ENCODE measurements at regions not wholly inside any gene's neighbourhood (a gene's known extent, or its start where the extent isn't known, plus 50 kb on each side); places are given as distances from the start of the nearest gene placed in this dataset.
"Not testable (repeated sequence)": the region's sequence is repeated elsewhere in the genome, so short reads cannot be mapped to it uniquely, and the experiment has no call there.

- Histone ChIP-seq H3K27me3 (ENCODE audit: control insufficient read depth, insufficient read depth, low read length) (0 out of 2 replicates have a peak, but pooled peaks cover 2% of the 10 kb centered on the region), H3K36me3 (ENCODE audit: control insufficient read depth, insufficient read depth, low read length) (no peaks in the 10 kb centered on the region), H3K4me3 (ENCODE audit: low read depth, low read length) (no peak overlapping the region)
- TF ChIP-seq CTCF (IDR thresholded peaks at IDR 0.05; ENCODE audit: insufficient read depth, low read depth, low read length), result no peak
- no peak for DNase-seq (ENCODE audit: low read depth)
- CTCF ChIA-PET, result no interaction called here
- POLR2A ChIA-PET, result no interaction called here
These were observed 428.0 kb downstream of the ZNF674 start for GRCh38 chrX:46117234-46117633.

- H3K36me3 ChIP-seq (ENCODE audit: control insufficient read depth, insufficient read depth, low read length); H3K4me3 ChIP-seq (ENCODE audit: low read depth, low read length); POLR2A ChIA-PET; H3K27me3 ChIP-seq (ENCODE audit: control insufficient read depth, insufficient read depth, low read length); DNase-seq (ENCODE audit: low read depth); CTCF ChIA-PET: not testable (repeated sequence)
These were observed 457.9 kb downstream of the ZNF674 start for GRCh38 chrX:46087310-46087709.

GRCh38 chrX:46080121-46080520 lies 465.1 kb downstream of the ZNF674 start:
- CTCF ChIA-PET, result not testable (repeated sequence)

GRCh38 chrX:46072791-46073190 lies 472.4 kb downstream of the ZNF674 start:
- CTCF ChIA-PET, result interaction anchor here (0.6 kb wide), 1 partner anchor 886 kb away, joined by 3 read pairs; no protein-coding TSS in a partner anchor
- no peaks in the 10 kb centered on the region for H3K27me3 ChIP-seq (ENCODE audit: control insufficient read depth, insufficient read depth, low read length)
- no peak overlapping the region for H3K4me3 ChIP-seq (ENCODE audit: low read depth, low read length)
- no peaks in the 10 kb centered on the region for H3K36me3 ChIP-seq (ENCODE audit: control insufficient read depth, insufficient read depth, low read length)
- no peak for DNase-seq (ENCODE audit: low read depth)
- POLR2A ChIA-PET, result no interaction called here
- no peak for TF ChIP-seq CTCF (IDR thresholded peaks at IDR 0.05; ENCODE audit: insufficient read depth, low read depth, low read length)

More at GRCh38 chrX:46080121-46080520, 465.1 kb downstream of the ZNF674 start:
- H3K36me3 ChIP-seq (ENCODE audit: control insufficient read depth, insufficient read depth, low read length); H3K27me3 ChIP-seq (ENCODE audit: control insufficient read depth, insufficient read depth, low read length); DNase-seq (ENCODE audit: low read depth); H3K4me3 ChIP-seq (ENCODE audit: low read depth, low read length); POLR2A ChIA-PET: not testable (repeated sequence)

- TF ChIP-seq CTCF (IDR thresholded peaks at IDR 0.05; ENCODE audit: insufficient read depth, low read depth, low read length), result no peak
- ChIA-PET POLR2A (no interaction called here), CTCF (no interaction called here)
- DNase-seq (ENCODE audit: low read depth), result no peak
- Histone ChIP-seq H3K4me3 (ENCODE audit: low read depth, low read length) (no peak overlapping the region), H3K27me3 (ENCODE audit: control insufficient read depth, insufficient read depth, low read length) (no peaks in the 10 kb centered on the region), H3K36me3 (ENCODE audit: control insufficient read depth, insufficient read depth, low read length) (no peaks in the 10 kb centered on the region)
These were observed 472.8 kb downstream of the ZNF674 start for GRCh38 chrX:46072372-46072771.

- no peak for TF ChIP-seq CTCF (IDR thresholded peaks at IDR 0.05; ENCODE audit: insufficient read depth, low read depth, low read length)
- ChIA-PET CTCF (no interaction called here), POLR2A (no interaction called here)
- Histone ChIP-seq H3K27me3 (ENCODE audit: control insufficient read depth, insufficient read depth, low read length) (no peaks in the 10 kb centered on the region), H3K4me3 (ENCODE audit: low read depth, low read length) (no peak overlapping the region), H3K36me3 (ENCODE audit: control insufficient read depth, insufficient read depth, low read length) (no peaks in the 10 kb centered on the region)
- no peak for DNase-seq (ENCODE audit: low read depth)
These were observed 474.8 kb downstream of the ZNF674 start for GRCh38 chrX:46070421-46070820.

Measured in BJ (cell line).